Frontal cortex (tissue), 3 donors: ENCODE measurements at regions not wholly inside any gene's neighbourhood (a gene's known extent, or its start where the extent isn't known, plus 50 kb on each side); places are given as distances from the start of the nearest gene placed in this dataset.

Source experiments
- DNase-seq, 2 donors: peaks; one replicate each; pipeline ENCODE4 v3.0.0; 2012; ENCODE audit warnings: low spot score in 2 of 2
- FAIRE-seq: peaks from 2 replicates; lab custom pipeline; 2012; peaks lifted over from hg19 to GRCh38; lab: Jason Lieb, UNC
- donor health status: control.
- donor health status: control.
- donor health status: control.

DNA sequence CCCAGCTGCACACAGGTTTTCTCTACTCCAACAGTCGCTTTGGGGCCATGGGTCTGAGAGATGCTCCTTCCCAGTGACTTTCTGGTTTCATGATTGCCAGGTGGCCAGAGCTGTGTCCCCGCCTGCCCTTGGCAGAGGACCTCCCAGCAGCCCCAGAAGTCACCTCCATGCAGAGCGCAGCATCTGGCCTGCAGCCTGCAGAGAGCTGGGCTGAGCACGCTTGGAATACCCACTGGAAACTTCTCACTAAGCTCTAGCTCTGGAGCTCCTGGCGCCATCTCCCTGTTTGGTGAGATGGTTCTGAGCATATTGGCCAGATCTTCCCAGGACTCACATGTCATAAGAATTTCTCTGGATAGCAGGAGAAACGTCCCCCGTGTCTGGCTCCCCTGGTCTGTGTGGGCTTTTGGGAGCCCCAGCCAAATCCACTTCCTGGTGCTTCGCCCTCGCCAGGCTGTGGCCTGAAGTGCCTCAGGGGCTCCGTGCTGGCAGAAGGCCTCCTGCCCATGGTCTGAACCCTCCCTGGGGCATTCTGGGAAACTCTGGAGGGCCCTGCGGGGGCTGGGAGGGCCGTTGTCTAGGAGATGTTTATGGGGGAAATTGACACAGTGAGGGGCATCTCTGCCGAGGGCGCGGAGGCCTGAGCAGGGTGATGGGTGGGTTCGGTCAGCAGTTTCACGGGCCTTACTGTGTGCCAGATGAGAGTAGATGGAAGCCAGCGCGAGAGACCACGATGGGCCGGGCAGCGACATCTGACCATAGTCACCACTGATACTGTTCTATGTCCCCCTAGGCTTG, 73.2 kb upstream of the CIBAR2 start:
- DNase-seq = no peak
- FAIRE-seq = no peak

DNA sequence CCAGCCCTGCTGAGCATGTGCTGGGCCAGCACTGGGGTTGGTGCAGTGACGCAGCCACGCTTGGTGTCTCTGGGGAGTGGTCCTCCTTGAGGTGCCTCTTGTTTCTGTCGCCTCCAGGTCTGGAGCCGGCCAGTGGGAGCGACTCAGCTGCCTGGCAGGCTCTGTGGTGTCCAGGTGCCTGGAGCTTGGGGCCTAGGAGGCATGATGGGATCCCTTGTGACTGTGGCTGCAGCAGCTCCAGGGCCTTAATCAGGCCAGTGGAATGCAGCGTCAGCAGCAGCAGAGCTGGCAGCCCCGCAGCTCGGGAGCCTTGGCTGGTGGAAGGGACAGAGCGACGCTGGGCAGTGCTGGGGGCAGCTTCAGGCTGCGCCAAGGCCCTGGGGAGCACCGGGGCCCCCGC, 74.7 kb upstream of the CIBAR2 start:
- DNase-seq (peak in 1 of 2 donors; percentile 40), FAIRE-seq (no peak)

DNA sequence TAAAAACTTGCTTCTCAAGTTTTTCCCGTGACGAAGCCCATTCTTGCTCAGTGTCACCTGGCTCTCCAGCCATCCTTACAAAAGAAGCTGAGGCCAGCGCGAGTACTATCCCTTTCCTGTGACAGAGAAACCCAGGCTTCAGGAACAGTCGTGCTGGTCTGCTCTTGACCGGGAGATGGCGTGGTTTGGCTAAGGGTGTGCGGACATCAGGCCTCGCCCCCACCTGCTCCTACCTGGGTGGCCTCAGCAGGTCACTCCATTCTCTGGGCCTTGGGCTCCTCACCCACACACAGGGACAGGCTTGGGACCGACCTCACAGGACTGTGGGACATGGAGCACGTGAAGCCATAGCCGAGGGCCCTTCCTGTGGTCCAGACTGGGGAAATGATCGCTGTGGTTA, 75.2 kb upstream of the CIBAR2 start:
- FAIRE-seq (no peak), DNase-seq (no peak)

DNA sequence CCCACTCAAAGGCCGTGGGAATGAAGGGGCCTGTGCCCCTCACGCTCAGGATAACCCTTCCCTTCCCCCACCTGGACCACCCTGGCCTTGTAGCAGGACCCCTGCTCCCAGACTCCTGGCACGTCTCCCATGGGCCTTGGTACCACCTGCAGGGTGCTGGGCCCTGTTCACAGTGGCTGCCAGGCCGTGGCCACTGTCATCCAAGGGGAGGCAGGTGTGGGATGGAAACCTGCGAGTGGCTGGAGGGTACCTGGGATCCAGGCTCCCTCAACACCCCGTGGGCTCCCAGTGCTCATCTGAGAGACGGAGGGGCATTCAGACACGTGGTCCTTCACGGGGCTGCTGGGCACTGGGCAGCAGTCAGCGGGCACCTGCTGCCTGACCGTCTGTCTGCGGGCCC, 75.6 kb upstream of the CIBAR2 start:
- FAIRE-seq = no peak
- DNase-seq = no peak

DNA sequence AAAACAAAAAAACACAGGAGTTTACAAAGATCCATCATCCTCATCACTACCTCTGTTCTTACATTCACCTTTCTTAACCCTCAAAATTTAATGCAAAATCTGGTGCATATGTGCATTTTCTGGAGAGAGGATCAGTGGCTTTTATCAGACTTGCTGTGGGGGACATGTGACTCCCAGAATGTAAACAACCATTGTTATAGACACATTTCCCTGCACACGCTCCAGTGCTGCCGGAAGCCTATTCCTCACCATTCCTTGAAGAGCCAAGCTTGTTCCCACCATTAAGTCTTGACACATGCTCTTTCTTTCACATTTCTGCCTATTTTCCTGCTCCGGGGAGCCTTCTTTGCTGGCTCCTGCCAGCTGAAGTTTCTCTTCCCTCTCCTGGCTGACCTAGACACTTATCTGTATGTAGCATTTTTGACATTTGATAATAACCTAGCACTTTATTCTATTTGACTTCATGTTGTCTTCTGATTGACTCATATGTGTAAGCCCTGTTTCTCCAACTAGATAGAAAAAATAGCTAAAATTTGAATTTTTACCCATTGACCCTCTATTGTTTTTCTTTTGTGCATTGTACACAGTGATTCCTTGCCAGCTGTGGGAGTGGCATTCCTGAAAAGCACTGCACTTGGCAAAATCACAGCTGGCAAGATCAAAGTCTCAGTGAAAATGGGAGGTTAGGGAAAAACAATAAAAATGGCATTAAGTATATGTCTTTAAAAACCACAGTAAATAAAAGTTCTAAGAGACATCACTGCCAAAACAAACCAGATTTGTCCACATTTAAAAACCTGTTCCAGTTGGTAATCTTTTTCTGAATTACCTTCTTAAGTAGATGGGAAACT, 76.8 kb upstream of the CIBAR2 start:
- DNase-seq = no peak

DNA sequence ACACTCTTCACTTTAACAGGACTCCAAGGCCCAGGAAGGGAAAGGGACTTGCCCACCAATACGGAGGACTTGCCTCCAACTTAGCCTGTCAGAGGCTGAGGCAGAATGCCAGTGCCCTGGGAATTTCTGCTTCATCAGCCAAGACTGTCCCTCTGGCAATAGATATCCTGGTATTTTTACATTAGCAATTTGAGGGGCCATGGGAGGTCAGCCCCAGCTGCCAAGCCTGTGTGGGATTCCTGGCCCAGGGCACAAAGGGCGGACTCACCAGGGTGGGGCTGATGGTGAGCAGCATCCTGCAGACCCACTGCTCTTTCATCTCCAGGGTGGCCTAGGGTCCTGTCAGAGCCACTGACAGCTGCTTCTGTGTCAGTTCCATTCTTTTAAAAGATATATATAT, 78.3 kb upstream of the CIBAR2 start:
- DNase-seq (no peak), FAIRE-seq (no peak)

More for the DNA sequence above, 76.8 kb upstream of the CIBAR2 start:
- FAIRE-seq = no peak

DNA sequence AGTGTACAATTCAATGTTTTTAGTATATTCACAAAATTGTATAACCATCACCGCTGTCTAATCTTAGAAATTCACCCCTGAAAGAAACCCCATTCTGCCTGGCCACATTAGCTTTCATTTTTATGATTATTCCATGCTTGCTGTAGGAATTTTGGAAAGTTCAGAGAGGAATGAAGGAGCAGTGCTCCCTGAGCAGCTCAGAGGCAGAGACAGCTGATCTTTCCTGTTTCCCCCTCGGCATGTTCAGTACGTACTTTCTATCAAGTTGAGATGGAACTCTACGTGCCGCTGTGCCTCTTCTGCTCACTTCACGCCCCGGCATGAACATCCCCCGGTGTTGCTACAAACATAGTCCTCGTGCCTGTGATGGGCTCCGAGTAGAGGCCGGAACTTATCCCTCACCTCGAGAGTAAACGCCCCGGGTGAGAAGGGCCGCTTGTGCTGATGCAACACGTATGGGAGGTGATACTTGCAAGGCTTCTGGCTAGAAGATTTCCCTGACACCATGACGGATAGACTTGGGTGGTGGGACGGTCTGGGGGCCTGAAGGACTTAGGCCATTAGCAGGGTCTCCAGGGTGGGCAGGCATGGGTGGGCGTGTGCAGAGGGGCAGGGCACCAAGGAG, 79.2 kb upstream of the CIBAR2 start:
- FAIRE-seq (no peak), DNase-seq (no peak)

DNA sequence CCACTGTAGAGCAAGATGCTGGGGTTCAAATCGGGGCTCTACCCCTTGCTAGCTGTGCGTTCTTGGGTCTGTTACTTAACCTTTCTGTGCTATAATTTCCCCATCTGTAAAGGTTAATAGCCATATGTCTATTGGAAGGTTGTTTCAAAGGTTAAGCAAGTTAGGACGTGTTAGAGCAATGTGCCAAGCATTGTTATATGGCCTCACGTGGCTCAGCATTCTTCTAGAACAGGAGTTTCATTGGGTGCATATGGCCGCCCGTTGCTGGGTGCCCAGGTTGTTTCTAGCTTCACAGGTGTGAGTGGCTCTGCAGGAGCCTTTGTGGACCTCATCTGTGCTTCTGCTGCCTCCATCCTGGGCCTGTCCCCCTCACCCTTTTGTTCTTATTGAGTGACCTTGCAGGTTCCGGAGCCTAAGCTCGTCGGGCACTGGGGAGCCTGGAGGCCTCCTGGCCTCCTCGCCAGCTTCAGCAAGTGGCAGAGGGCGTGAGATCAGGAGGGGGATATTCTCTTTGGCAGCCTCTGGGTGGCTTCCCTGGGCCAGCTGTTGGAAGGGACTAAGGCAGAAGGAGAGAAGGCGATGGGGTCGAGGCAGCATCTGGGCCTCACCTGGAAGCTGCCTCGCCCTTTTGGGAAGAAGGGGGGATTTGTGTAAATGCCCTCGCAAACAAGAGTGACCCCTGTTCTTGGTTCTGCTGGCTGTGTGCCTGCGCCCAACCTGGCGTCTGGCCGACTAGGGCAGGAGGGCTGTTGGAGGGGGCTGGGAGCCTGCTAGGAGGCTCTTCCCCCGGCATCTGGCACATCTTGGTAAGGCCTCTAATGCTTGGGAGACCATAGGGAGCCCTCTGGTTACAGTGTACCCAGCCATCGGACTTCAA, 80.2 kb upstream of the CIBAR2 start:
- DNase-seq = no peak
- no peak for FAIRE-seq

DNA sequence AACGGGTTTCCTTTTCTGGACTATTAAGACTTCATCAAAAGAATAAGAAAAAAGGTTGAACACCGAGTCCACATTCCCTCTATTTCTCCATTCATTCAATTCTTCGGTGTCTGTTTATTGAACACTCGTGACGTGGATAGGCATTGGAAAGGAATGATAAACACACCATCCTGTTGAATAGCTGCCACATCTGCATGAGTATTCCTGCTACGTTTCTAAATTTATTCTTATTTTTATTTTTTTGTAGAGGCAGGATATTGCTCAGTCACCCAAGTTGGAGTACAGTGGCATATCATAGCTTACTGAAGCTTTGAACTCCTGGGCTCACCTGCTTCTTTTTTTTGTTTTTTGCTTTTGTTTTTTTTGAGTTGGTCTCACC, 80.8 kb upstream of the CIBAR2 start:
- no peak for FAIRE-seq
- DNase-seq = no peak

DNA sequence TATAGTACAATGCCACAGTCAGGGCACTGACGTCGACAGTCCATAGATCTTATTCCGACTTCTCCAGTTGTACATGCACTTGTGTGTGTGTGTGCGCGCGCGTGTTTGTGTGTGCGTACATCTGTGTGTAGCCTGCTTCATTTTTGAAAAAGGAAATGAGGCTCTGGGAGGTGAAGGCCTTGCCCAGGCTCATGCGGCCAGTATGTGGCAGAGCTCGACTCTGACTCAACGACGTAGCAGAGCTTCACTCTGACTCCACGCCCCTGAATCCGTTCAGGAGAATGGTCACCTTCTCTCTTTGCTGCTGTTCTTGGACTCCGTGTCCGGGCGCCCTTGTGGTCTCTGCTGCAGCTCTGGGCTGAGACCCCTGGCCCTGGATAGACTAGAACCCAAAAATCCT, 81.6 kb upstream of the CIBAR2 start:
- DNase-seq = no peak
- FAIRE-seq = no peak

DNA sequence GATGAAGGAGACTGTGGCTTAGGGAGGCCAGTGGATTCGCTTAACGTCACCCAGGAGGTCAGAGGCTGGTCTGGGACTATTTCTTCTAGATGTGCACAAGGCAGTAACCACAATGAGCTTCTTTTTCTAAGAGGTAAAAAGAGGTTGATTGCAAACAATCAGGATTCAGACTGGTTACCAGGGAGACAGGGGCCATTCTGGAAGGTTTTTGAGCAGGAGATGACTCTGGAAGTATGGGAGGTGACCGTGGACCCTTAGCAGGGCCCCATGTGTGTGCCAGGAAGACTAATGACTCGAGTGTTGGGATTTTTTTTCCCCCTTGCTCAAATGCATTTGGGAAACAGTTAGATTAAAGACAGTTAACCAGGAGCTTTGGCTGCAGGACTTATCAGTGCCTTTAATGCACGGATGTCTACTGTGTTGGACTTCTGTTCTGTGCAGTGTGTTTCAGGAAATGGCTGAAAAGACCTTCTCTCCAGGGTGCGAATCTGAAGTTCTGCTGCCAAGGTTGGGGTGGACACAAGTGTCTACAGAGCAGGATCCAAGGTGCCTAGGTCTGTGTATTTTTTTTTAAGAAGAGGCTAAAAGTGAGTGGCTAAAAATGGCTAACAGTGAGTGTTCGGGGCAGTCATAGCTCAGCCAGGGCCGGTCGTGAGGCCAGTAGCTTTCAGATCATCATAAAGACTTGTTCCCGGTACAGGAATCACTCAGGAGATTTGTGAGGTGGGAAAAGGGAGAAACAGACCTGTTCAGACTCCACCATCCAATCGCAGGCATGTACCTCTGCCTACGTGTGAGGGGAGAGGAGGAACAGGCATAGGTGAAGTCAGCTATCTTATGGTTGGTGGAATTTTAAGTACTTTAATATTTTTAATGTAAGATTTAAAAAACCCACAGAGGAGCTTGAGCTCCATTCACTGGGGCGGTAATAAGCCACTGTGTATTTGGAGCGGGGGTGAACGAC, 82.3 kb upstream of the CIBAR2 start:
- no peak for DNase-seq
- FAIRE-seq = no peak

DNA sequence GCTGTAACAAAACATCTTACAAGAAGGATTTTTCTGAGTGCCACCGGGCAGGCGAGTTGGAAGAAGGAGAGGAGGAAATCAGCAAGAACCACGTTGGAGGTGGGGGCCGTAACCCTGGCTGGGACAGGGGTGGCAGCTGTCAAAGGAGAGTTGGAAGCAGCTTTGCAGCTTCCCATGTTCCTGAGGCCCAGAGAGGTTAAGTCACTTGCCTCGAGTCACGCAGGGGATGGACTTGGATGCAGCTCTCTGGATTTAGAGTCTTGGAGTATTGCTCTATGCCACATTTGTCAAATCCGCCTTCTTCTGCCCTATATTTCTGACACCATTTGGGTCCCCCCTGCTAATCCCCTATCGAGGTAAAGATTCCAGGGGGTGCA, 83.0 kb upstream of the CIBAR2 start:
- no peak for DNase-seq
- no peak for FAIRE-seq

DNA sequence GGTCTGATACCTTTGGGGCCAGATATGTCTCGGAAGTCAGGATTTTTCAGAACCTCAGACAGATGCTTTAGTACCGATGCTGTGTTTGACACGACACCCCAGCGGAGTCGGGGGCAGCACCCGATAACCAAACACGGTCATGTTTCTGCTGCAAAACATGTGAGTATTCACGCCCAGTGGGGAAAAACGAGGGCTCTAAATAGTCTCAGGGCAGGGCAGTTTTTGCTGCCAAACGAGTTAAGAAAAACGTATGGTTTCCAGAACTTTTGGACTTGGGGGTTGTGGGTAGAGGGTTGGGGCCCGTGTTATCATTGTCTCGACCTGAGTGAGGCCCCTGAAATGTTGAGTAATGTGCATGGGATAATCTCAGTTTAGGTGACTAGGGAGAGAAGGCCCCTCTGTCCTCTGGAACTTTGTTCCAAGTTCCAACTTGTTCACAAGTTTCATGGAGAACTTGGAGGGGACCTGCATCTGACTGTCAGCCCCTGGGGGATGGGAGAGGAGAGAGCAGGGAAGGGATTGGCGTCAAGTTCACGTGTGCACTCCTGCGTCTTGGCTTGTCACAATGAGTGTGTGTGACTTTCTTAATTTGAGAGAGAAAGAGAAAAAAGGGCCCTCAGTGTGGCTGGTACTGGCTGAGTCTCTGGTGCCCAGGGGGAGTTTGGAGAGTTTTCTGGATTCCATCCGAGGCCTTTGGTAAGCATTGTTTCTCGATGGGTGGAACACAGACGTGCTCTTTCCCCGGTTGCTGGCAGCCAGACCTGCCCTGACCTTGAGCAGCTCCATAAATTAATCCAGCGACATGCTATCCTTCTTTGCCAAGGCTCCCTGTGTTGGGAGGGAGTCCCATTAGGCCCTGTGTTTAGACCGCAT, 83.9 kb upstream of the CIBAR2 start:
- DNase-seq (no peak), FAIRE-seq (no peak)

DNA sequence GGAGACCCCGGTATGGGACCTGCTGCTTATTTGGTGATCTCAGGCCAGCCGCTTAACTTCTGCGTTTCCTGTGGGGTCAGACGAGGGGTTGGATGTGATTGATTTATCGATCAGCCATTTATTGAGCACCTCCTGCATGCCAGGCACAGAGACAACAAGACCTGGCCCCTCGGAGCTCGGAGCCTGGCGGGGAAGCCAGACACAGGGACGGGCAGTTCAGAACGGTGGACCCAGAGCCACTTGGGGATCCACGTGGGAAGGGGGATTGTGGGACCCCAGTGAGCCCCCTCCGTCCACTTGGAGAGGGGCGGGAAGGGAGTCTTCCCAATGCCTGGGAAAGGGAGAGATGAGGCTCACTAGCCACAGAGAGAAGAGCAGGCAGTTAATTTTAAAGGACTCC, 84.7 kb upstream of the CIBAR2 start:
- FAIRE-seq = no peak
- no peak for DNase-seq

DNA sequence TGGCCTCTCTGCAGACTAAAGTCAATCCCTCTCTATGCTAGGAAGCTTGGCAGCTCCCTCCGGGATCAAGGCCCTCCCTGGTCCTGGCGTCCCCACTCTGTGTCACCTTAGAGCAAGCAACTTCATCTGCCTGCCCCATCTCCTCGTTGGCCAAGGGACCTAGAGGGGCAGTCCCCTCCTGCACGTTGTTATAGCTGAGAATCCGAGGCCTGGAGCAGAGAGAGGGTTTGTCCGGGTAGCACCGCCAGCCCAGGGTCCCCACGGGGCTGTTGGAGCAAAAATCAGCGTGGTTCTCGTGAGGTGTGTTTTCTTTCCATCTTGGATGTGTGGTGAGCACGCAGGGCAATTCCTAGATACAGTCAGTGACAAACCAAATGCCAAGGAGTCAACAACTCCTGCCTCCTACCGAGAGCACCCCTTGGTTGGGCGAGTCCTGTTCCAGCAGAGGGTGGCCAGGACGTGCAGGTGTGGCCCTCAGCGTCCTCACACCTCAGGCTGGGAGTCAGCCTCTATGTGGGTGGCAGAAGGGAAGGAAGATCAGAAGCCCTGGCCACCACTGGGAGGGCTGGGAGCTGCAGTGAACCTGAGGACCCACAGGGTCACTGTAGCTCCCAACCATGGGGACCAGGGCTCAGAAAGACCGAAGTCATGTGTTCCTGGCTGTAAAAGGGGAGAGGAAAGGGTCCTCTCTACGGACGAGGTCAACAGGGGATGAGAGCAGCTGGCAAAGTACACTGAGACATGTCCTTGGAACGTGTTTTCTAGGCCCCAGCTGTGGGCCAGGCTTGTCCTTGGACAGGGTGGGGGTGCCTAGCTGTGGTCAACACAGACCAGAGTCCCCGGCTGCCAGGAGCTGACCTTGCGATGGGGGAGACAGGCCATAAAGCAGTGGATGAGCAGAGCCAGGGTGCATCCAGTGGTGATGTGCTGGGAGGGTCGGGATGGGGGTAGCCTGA, 85.6 kb upstream of the CIBAR2 start:
- no peak for DNase-seq
- no peak for FAIRE-seq

DNA sequence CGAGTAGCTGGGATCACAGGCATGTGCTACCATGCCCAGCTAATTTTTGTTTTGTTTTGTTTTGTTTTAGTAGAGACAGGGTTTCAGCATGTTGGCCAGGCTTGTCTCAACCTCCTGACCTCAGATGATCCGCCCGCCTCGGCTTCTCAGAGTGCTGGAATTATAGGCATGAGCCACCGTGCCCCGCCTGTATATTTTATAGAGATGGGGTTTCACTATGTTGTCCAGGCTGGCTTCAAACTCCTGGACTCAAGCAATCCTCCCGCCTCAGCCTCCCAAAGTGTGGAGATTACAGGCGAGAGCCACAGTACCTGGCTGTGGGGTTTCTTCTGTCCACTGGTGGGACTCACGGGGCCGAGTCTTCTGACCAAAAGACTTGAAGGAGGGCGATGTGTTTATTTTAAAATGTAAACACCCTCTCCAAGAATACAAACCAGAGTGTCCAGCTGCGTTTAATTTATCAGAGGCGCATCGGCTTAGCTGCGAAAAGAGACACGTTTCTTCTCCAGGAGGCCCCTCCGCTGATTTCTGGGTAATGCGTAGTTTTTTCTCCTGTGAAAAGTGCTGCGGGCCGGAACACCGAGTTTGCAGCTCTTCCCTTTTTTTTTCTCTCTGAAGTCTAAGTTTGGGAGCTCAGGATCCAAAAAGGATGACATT, 86.9 kb upstream of the CIBAR2 start:
- FAIRE-seq (no peak), DNase-seq (no peak)
